ENCODE measurements at regions not wholly inside any gene's neighbourhood (a gene's known extent, or its start where the extent isn't known, plus 50 kb on each side); places are given as distances from the start of the nearest gene placed in this dataset.

- ChIA-PET CTCF (no interaction called here), POLR2A (no interaction called here)
Measured at GRCh38 chr5:153425914-153426313, 64.6 kb upstream of the GRIA1 start.

GRCh38 chr5:153429761-153430380 lies 60.6 kb upstream of the GRIA1 start:
- CTCF ChIA-PET, result no interaction called here
- POLR2A ChIA-PET, result no interaction called here

- ChIA-PET CTCF (no interaction called here), POLR2A (no interaction called here)
Measured at GRCh38 chr5:153432583-153432982, 57.9 kb upstream of the GRIA1 start.

GRCh38 chr5:153437251-153437650 lies 53.2 kb upstream of the GRIA1 start:
- CTCF ChIA-PET, result no interaction called here
- POLR2A ChIA-PET, result no interaction called here

GRCh38 chr5:153439130-153439529 lies 51.3 kb upstream of the GRIA1 start:
- POLR2A ChIA-PET, result no interaction called here
- CTCF ChIA-PET, result no interaction called here

All from activated CD8-positive, alpha-beta memory T cell treated with anti-CD3 and anti-CD28 coated beads for 36 hours (primary cell).